Occipital lobe (tissue), 1 donor: ENCODE measurements at regions not wholly inside any gene's neighbourhood (a gene's known extent, or its start where the extent isn't known, plus 50 kb on each side); places are given as distances from the start of the nearest gene placed in this dataset.

Experiments
- DNase-seq: peaks from one replicate; lab custom pipeline; 2025; lab: John Stamatoyannopoulos, UW

- DNase-seq: no peak
These were observed 362.7 kb upstream of the ADAMTS16 start for GRCh38 chr5:4777435-4777834.

GRCh38 chr5:4780633-4781032, 359.5 kb upstream of the ADAMTS16 start:
- DNase-seq: no peak

GRCh38 chr5:4781299-4781698, 358.8 kb upstream of the ADAMTS16 start:
- no peak for DNase-seq

- DNase-seq: no peak
These were observed 354.2 kb upstream of the ADAMTS16 start for GRCh38 chr5:4785971-4786370.

GRCh38 chr5:4797445-4797844, 342.7 kb upstream of the ADAMTS16 start:
- no peak for DNase-seq

GRCh38 chr5:4802044-4802443, 338.1 kb upstream of the ADAMTS16 start:
- no peak for DNase-seq

- DNase-seq: no peak
These were observed 335.3 kb upstream of the ADAMTS16 start for GRCh38 chr5:4804691-4805360.

GRCh38 chr5:4815002-4815401, 325.1 kb upstream of the ADAMTS16 start:
- DNase-seq: no peak

GRCh38 chr5:4817767-4818166, 322.4 kb upstream of the ADAMTS16 start:
- no peak for DNase-seq

GRCh38 chr5:4831325-4831724, 308.8 kb upstream of the ADAMTS16 start:
- no peak for DNase-seq

- DNase-seq: no peak
These were observed 307.7 kb upstream of the ADAMTS16 start for GRCh38 chr5:4832471-4832870.

GRCh38 chr5:4833104-4833738, 306.9 kb upstream of the ADAMTS16 start:
- DNase-seq: no peak

GRCh38 chr5:4837489-4838058, 302.6 kb upstream of the ADAMTS16 start:
- no peak for DNase-seq

- no peak for DNase-seq
These were observed 294.9 kb upstream of the ADAMTS16 start for GRCh38 chr5:4845221-4845620.

GRCh38 chr5:4847766-4848165, 292.4 kb upstream of the ADAMTS16 start:
- DNase-seq: no peak

- no peak for DNase-seq
These were observed 285.1 kb upstream of the ADAMTS16 start for GRCh38 chr5:4855036-4855435.

GRCh38 chr5:4855880-4856279, 284.2 kb upstream of the ADAMTS16 start:
- no peak for DNase-seq

- DNase-seq: no peak
These were observed 282.4 kb upstream of the ADAMTS16 start for GRCh38 chr5:4857761-4858160.

- DNase-seq: no peak
These were observed 280.5 kb upstream of the ADAMTS16 start for GRCh38 chr5:4859500-4860235.

- DNase-seq: no peak
These were observed 279.5 kb upstream of the ADAMTS16 start for GRCh38 chr5:4860631-4861030.

GRCh38 chr5:4862500-4862899, 277.6 kb upstream of the ADAMTS16 start:
- no peak for DNase-seq

GRCh38 chr5:4866131-4866659, 273.9 kb upstream of the ADAMTS16 start:
- no peak for DNase-seq
